PFSK-1 (cell line): ENCODE measurements at regions not wholly inside any gene's neighbourhood (a gene's known extent, or its start where the extent isn't known, plus 50 kb on each side); places are given as distances from the start of the nearest gene placed in this dataset.

Experiments used
- FOXP2 ChIP-seq: optimal IDR thresholded peaks from 2 replicates; pipeline ENCODE3; 2011; ENCODE audit warnings: borderline replicate concordance, control low read depth, inconsistent platforms; ENCODE audit not compliant: insufficient read depth; ENCODE audit errors: extremely low read length, extremely low read depth
- POLR2AphosphoS5 ChIP-seq: IDR thresholded peaks from 2 replicates; pipeline ENCODE4 v1.6.1; 2012; ENCODE audit warnings: low read depth, mild to moderate bottlenecking, control low read depth, low read length, moderate library complexity
- TAF1 ChIP-seq: IDR thresholded peaks from 2 replicates; pipeline ENCODE4 v1.6.1; 2012; ENCODE audit warnings: low read length, control low read depth, borderline replicate concordance; ENCODE audit not compliant: insufficient read depth
- TF ChIP-seq, protein P1 (sequence below), 2 experiments: IDR thresholded peaks; 2 replicates each; pipeline versions ENCODE4 v1.6.1 to v1.8.0; 2011 to 2012; ENCODE audit warnings: low read depth in 2 of 2, low read length in 2 of 2, control low read depth in 1 of 2, inconsistent platforms in 1 of 2, mild to moderate bottlenecking in 1 of 2, moderate library complexity in 1 of 2; ENCODE audit not compliant: insufficient read depth in 1 of 2

DNA sequence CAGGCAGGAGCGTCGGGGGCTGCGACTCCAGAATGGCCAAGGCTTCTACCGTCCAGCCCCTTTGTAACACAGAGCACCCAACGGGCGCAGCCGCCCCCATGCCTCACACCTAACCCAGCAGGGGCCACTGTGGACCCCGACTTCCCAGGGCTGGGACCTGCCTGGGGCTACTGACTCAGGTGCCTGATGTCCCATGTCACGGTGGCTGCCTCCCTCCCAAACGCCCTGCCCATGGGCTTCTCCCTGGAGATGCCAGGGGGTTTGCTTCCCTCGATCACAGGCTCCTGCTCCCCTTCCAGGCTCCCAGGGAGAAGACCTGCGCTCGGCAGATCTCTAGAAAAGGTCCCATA, 84.0 kb downstream of the MYEOV start:
- TF ChIP-seq POLR2AphosphoS5: no peak
- TF ChIP-seq, protein P1, sequence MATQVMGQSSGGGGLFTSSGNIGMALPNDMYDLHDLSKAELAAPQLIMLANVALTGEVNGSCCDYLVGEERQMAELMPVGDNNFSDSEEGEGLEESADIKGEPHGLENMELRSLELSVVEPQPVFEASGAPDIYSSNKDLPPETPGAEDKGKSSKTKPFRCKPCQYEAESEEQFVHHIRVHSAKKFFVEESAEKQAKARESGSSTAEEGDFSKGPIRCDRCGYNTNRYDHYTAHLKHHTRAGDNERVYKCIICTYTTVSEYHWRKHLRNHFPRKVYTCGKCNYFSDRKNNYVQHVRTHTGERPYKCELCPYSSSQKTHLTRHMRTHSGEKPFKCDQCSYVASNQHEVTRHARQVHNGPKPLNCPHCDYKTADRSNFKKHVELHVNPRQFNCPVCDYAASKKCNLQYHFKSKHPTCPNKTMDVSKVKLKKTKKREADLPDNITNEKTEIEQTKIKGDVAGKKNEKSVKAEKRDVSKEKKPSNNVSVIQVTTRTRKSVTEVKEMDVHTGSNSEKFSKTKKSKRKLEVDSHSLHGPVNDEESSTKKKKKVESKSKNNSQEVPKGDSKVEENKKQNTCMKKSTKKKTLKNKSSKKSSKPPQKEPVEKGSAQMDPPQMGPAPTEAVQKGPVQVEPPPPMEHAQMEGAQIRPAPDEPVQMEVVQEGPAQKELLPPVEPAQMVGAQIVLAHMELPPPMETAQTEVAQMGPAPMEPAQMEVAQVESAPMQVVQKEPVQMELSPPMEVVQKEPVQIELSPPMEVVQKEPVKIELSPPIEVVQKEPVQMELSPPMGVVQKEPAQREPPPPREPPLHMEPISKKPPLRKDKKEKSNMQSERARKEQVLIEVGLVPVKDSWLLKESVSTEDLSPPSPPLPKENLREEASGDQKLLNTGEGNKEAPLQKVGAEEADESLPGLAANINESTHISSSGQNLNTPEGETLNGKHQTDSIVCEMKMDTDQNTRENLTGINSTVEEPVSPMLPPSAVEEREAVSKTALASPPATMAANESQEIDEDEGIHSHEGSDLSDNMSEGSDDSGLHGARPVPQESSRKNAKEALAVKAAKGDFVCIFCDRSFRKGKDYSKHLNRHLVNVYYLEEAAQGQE (IDR thresholded peaks at IDR 0.05; ENCODE audit: insufficient read depth in 1 of 2, low read depth in 2 of 2, low read length in 2 of 2): no peak
- no peak for TF ChIP-seq FOXP2
- TF ChIP-seq TAF1: no peak
